GDM1 (cell line): ENCODE measurements at regions not wholly inside any gene's neighbourhood (a gene's known extent, or its start where the extent isn't known, plus 50 kb on each side); places are given as distances from the start of the nearest gene placed in this dataset.

ENCODE experiments used
- DNase-seq: peaks from one replicate; lab custom pipeline; 2025; lab: John Stamatoyannopoulos, UW

GRCh38 chr20:7080472-7080871, 313.0 kb downstream of the BMP2 start:
- DNase-seq: no peak

- DNase-seq: no peak
Observed at GRCh38 chr20:7085467-7085866, 318.0 kb downstream of the BMP2 start.

- no peak for DNase-seq
Observed at GRCh38 chr20:7087803-7088202, 320.3 kb downstream of the BMP2 start.

GRCh38 chr20:7090001-7090400, 322.5 kb downstream of the BMP2 start:
- DNase-seq: no peak

DNA sequence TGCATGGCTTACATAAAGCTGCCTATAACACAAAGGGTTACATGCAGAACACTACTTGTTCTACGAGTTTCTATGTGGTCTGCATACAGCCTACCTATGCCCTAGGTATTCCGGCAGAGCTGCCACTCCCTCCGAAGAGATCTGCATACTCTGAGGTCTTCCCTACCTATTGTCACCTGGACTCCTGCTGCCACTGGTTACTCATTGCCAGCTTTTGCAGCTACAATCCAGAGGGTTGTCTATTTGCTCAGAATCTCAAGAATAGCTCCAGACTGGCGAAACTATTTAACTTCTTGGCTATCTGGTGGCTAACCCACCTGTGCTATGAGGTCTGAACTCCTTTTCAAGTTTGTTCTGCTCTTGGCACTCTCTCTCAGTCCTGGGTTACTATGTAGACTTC, 323.3 kb downstream of the BMP2 start:
- DNase-seq: no peak

DNA sequence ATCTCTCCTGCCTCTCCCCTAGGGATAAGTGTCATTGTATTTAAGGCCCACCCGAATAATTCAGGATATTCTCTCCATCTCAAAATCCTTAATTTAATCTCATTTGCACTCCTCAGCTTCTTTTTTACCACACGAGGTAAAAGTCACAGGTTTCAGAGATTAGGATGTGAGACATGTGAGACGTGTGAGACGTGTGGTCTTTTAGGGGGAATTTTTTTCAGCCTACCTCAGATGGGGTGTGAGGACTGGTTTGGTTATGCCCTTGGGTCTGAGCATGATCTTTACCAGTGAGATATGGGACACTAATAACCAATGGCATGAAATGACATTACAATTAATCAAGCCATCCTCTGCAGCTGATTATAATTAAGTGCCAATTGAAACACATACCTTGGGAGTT, 324.2 kb downstream of the BMP2 start:
- no peak for DNase-seq

GRCh38 chr20:7094438-7094997, 327.0 kb downstream of the BMP2 start:
- no peak for DNase-seq

- DNase-seq: no peak
Observed at GRCh38 chr20:7106910-7107309, 339.4 kb downstream of the BMP2 start.

GRCh38 chr20:7108929-7109328, 341.4 kb downstream of the BMP2 start:
- DNase-seq: no peak

GRCh38 chr20:7113577-7114466, 346.3 kb downstream of the BMP2 start:
- DNase-seq: no peak

GRCh38 chr20:7123457-7123856, 356.0 kb downstream of the BMP2 start:
- no peak for DNase-seq

DNA sequence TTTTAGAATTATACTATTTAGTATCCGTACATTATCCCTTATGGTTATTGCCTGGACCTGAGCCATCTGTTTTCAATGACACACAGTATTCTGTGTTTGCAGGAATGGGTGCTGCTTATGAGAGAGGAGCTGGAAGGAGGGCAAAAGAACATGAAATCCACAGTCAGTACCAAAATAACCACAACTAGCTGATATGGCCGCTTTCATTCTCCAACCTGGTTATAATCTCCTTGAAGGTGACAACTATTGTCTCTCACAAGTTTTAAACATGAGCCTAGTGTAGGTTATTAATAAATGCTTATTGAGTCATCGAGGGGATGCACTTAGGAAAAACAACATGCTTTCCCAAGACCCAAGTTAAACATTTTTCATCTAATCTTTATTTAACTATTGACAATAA, 356.6 kb downstream of the BMP2 start:
- no peak for DNase-seq

GRCh38 chr20:7136886-7137285, 369.4 kb downstream of the BMP2 start:
- DNase-seq: no peak

- DNase-seq: no peak
Observed at GRCh38 chr20:7137395-7138151, 370.1 kb downstream of the BMP2 start.

DNA sequence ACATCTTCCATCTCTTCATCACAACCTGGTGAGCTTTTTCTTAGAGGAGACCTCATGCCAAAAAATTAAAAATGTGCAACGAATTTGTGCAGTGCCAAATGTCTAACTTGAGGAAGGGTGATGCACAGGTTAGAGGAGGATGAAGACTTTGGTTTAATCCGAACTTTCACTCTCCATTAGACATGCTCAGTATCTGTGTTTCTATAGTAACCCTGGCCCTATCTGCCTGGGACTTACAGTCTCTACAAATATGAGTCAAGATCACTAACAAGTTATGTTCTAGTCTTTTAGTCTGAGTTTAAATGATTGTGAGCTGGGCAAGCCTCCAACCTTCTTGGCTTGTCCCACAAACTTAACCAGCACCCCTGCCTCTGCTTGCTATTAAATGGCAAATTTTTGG, 377.0 kb downstream of the BMP2 start:
- DNase-seq: no peak

DNA sequence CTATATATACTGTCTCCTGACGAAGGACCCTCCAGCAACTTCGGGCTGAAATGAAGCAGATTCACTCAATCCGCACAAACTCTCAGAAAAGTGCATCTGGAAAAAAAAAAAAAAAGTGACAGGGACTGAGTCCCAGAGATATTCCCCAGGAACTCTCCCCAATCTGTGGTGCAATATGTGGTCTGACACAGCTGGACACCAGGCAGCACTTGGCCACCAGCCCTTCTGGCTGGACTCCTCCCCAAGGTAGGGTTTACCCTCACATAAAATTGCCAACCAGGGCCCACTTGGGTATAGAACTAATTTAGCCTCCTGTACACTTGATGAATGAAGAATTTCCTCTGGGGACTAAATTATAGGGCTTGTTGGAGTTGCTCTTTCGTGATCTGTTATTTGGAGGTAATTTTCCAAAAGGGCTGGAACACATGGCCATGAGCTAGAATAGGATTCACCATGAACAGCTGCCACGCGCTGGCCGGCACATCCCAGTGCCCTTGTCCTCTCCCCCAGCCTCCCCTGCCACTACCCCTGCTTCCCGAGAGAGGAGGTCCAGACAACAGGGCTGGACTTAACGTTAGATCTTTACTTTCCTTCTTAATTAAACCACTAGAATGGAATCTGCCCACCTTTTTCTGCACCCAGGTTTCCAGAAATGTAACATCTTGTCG, 379.2 kb downstream of the BMP2 start:
- DNase-seq: no peak

DNA sequence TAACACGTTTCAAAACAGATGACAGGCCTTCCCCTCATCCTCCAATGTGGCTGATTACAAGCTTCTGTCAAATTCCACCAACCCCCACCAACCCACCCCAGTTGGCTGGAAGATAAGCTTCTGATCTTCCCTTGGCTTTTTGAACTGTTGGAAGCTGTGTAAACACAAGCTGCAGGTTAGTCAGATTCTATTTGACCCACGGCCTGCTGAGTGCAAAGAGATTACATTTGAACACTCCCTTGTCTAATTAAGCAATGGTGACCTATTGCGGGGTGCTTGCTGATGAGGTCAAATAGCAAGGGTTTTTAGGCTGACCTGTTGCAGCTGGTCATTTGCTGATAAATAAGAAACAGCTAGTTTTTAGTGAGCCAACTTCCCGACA, 379.7 kb downstream of the BMP2 start:
- DNase-seq: no peak

DNA sequence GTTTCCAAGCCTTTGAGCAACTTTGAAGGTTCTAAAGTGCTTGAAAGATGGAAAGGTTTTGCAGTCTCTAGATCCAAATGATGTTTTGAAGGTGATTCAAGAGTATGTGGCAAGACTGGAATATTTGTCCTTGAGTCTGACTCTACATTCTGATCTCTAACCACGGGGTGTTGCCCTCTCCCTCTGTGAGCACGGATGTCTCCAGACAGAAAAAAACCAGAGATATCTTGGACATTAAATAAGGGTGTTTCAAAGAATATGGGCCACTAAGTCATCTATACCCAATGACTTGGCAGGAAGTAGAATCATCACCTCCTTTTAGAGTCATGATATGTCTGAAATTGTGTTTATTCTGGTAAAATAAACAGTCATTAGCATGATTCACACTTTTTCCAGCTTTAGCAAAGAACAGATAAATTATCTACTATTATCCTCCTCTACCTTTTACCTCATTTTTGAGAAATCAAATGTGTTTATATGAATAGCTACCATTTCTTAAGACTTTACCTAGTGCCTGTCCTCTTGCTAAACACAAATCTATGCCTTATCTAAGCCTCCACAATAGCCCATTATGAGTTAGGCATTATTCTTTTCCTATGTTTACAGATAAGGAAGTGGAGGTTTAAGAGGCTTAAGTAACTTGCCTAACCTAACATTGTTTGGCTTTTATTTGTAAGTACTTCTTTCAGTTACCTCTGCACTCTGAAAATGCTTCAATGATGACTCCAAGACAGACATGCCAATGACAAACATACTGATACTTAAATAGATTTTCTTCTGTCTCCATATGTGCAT, 384.4 kb downstream of the BMP2 start:
- DNase-seq: no peak

DNA sequence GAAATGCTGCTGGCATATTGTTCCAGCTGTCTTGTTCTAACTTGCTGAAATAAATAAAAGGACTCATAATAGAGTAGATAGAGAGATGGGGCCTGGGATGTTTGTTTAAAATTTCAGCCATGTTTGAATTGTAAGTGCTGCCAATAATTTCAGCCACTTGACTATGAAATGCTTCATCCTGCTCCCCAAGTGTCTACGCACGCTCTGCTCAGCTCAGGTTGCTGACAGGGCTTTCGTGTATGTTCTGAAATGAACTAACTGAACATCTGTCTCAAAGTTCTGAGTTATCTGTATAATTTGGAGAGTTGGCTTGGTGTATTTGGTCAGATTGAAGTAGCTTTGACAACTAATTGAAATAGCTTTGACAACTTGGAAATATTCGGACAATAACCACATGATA, 387.8 kb downstream of the BMP2 start:
- no peak for DNase-seq

DNA sequence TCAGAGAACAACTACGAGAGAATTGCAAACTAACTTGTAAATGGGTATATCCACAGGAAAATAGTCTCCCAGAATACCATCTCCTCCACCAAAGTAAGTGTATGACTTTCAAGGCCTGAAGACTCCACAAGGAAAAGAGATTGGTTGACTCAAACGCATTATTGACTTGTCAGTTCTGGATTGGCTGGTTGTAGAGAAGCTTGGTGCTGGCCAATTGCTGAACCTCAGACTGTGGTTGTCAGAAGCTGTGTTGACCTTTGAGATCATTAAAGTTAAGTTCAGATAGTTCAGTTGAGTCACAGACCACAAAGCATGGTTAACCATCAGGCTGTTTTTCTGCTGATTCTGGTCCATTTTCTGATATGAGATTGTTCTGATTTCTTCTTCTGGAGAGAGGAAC, 388.3 kb downstream of the BMP2 start:
- no peak for DNase-seq

- DNase-seq: no peak
Observed at GRCh38 chr20:7159903-7160302, 392.4 kb downstream of the BMP2 start.

- no peak for DNase-seq
Observed at GRCh38 chr20:7161690-7162089, 394.2 kb downstream of the BMP2 start.
